ENCODE measurements at regions not wholly inside any gene's neighbourhood (a gene's known extent, or its start where the extent isn't known, plus 50 kb on each side); places are given as distances from the start of the nearest gene placed in this dataset.
A peak's percentile ranks its signal among the peaks of the same experiment; 100 is the strongest.

DNA sequence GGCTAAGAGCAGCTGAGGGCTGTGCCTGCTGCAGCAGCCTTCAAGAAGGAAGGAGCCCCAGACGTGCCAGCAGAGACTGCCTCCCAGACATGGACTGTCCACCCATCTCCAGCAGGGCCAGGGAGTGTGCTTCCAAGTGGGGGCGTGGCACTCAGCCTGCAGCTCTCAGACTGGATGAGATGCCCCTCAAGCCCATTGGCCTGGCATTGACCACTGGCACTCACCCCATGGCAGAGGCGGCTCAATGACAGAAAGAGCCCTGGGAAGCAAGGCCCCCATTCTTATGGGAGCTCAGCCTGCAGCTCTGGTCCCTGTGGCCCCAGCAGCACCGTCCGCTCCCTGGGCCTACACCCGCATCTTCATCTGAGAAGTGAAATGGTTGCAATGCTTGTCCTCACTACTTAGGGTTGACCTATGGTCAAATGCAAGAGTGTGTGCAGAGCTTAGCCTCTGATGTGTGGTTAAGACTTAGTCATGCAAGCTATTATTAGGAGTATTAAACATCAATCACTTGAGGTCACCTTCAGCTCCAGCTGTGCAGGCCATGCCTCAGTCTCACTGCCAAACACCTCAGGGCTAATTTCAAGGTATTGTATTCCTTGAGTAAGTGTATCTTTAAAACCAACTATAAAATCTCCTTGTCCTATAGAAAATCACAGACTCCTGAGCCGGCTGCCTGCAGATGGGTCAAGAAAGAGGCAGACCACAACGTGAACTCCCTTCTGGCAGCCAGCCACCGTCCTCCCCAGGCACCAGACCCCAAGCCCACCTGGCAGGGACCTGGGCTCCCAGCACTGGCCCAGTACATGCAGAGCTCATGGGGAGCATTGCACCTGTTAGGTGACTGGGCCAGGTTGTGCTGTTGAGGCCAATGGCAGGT lies 194.8 kb downstream of the NDUFA10 start:
- H3K27ac ChIP-seq (ENCODE audit: insufficient read depth, low read depth, low read length): peak overlapping the region; percentile 59
- H3K27me3 ChIP-seq (ENCODE audit: control insufficient read depth in 2 of 2, insufficient read depth in 2 of 2, low read length in 2 of 2): no peaks in the 10 kb centered on the region
- dilution Hi-C loops (cut with MboI; ENCODE audit: extremely low pct_ligation_motif_present, low sequenced_read_pairs): no loop called here
- CTCF ChIA-PET: no interaction called here
- FAIRE-seq (peak; percentile 33), DNase-seq (ENCODE audit: low read depth, low spot score) (peak; percentile 7)
- no peaks in the 10 kb centered on the region for H3K9me3 ChIP-seq (replicated peaks; ENCODE audit: control insufficient read depth, insufficient read depth, low read length)
- no peaks in the 10 kb centered on the region for H3K9me1 ChIP-seq (replicated peaks; ENCODE audit: control insufficient read depth, extremely low read depth, insufficient read depth, low read length)
- H3K4me1 ChIP-seq (ENCODE audit: control insufficient read depth, extremely low read depth, insufficient read depth, low read length): peaks cover 12% of the 10 kb centered on the region
- no peak overlapping the region for H3K4me2 ChIP-seq (ENCODE audit: insufficient read depth, low read length)
- H3K36me3 ChIP-seq (ENCODE audit: control insufficient read depth in 2 of 2, extremely low read depth in 1 of 2, insufficient read depth in 2 of 2, low read length in 2 of 2): no peaks in the 10 kb centered on the region
- H3K9ac ChIP-seq (replicated peaks; ENCODE audit: extremely low read depth, insufficient read depth, low read length): no peak overlapping the region
- H3K4me3 ChIP-seq (replicated peaks in 1 of 3; ENCODE audit: insufficient read depth in 1 of 3, low read depth in 1 of 3, low read length in 3 of 3): no peak overlapping the region
- TF ChIP-seq, protein P1, sequence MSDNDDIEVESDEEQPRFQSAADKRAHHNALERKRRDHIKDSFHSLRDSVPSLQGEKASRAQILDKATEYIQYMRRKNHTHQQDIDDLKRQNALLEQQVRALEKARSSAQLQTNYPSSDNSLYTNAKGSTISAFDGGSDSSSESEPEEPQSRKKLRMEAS (IDR thresholded peaks at IDR 0.05; ENCODE audit: insufficient read depth, insufficient read length): no peak
- no peak for TF ChIP-seq MYC (IDR thresholded peaks at IDR 0.05; ENCODE audit: low read depth, low read length)
- TF ChIP-seq JUN (IDR thresholded peaks at IDR 0.05; ENCODE audit: borderline replicate concordance, insufficient read depth, insufficient read length, low read depth): peak; percentile 65
- no TSS peak for BruUV-seq (replicated peaks)
- H4K20me1 ChIP-seq (replicated peaks; ENCODE audit: control insufficient read depth, extremely low read depth, insufficient read depth, low read length): no peaks in the 10 kb centered on the region
- POLR2A ChIA-PET: no interaction called here
- H2AFZ ChIP-seq (ENCODE audit: low read depth, low read length): no peak overlapping the region
- no peaks in the 10 kb centered on the region for H3K79me2 ChIP-seq (ENCODE audit: control insufficient read depth, insufficient read depth, low read length)
- intact Hi-C loops (cut with micrococcal nuclease): no loop called here

DNA sequence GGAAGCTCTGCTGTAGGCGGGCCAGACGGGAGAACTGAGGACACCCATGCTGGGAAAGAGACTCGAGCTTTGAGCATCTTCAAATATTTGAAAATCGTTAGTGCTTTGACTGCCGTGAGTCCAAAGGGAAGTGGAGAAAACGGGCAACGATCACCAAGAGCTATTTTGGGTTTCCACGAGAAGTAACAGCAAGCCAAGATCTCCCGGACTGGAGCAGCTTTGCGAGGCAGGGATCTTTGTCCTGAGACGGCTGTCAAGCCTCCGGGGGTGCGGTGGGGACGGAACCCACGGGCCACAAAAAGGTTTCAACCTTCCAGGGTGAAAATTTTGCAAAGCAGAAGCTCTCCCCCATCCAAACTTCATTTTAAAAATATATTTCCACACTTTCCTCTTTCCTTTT lies 195.8 kb downstream of the NDUFA10 start:
- FAIRE-seq: no peak

More for the DNA sequence above, 195.8 kb downstream of the NDUFA10 start:
- ChIA-PET CTCF (no interaction called here), POLR2A (no interaction called here)
- H4K20me1 ChIP-seq (replicated peaks; ENCODE audit: control insufficient read depth, extremely low read depth, insufficient read depth, low read length): no peaks in the 10 kb centered on the region
- H3K9ac ChIP-seq (replicated peaks; ENCODE audit: extremely low read depth, insufficient read depth, low read length): no peak overlapping the region
- H3K9me3 ChIP-seq (replicated peaks; ENCODE audit: control insufficient read depth, insufficient read depth, low read length): no peaks in the 10 kb centered on the region
- peaks cover 12% of the 10 kb centered on the region for H3K4me1 ChIP-seq (ENCODE audit: control insufficient read depth, extremely low read depth, insufficient read depth, low read length)
- H3K9me1 ChIP-seq (replicated peaks; ENCODE audit: control insufficient read depth, extremely low read depth, insufficient read depth, low read length): no peaks in the 10 kb centered on the region
- dilution Hi-C loops (cut with MboI; ENCODE audit: extremely low pct_ligation_motif_present, low sequenced_read_pairs) (no loop called here), intact Hi-C loops (cut with micrococcal nuclease) (no loop called here)
- no peak overlapping the region for H3K4me2 ChIP-seq (ENCODE audit: insufficient read depth, low read length)
- no peaks in the 10 kb centered on the region for H3K27me3 ChIP-seq (ENCODE audit: control insufficient read depth in 2 of 2, insufficient read depth in 2 of 2, low read length in 2 of 2)
- TF ChIP-seq JUN (IDR thresholded peaks at IDR 0.05; ENCODE audit: borderline replicate concordance, insufficient read depth, insufficient read length, low read depth) (no peak), EZH2 (IDR thresholded peaks at IDR 0.05; ENCODE audit: borderline replicate concordance, low read depth, low read length, severe bottlenecking) (no peak), GATA2 (IDR thresholded peaks at IDR 0.05; ENCODE audit: insufficient read depth, insufficient read length, low read depth, low read length) (no peak), FOS (IDR thresholded peaks at IDR 0.05; ENCODE audit: borderline replicate concordance, insufficient read depth, low read length) (no peak), MYC (IDR thresholded peaks at IDR 0.05; ENCODE audit: low read depth, low read length) (no peak), POLR2A (IDR thresholded peaks at IDR 0.05; ENCODE audit: low read depth, low read length) (no peak), POLR2AphosphoS5 (IDR thresholded peaks at IDR 0.05; ENCODE audit: insufficient read depth, low read depth, low read length) (no peak)
- TF ChIP-seq, protein P1 (IDR thresholded peaks at IDR 0.05; ENCODE audit: insufficient read depth, insufficient read length): no peak
- TF ChIP-seq, protein P2, sequence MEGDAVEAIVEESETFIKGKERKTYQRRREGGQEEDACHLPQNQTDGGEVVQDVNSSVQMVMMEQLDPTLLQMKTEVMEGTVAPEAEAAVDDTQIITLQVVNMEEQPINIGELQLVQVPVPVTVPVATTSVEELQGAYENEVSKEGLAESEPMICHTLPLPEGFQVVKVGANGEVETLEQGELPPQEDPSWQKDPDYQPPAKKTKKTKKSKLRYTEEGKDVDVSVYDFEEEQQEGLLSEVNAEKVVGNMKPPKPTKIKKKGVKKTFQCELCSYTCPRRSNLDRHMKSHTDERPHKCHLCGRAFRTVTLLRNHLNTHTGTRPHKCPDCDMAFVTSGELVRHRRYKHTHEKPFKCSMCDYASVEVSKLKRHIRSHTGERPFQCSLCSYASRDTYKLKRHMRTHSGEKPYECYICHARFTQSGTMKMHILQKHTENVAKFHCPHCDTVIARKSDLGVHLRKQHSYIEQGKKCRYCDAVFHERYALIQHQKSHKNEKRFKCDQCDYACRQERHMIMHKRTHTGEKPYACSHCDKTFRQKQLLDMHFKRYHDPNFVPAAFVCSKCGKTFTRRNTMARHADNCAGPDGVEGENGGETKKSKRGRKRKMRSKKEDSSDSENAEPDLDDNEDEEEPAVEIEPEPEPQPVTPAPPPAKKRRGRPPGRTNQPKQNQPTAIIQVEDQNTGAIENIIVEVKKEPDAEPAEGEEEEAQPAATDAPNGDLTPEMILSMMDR (IDR thresholded peaks at IDR 0.05; ENCODE audit: extremely low read depth in 1 of 2, insufficient read depth in 1 of 2, low read depth in 1 of 2, low read length in 2 of 2): no peak
- H3K4me3 ChIP-seq (replicated peaks in 1 of 3; ENCODE audit: insufficient read depth in 1 of 3, low read depth in 1 of 3, low read length in 3 of 3): no peak overlapping the region
- no peaks in the 10 kb centered on the region for H3K79me2 ChIP-seq (ENCODE audit: control insufficient read depth, insufficient read depth, low read length)
- no peak for DNase-seq (ENCODE audit: low read depth, low spot score)
- no peaks in the 10 kb centered on the region for H3K36me3 ChIP-seq (ENCODE audit: control insufficient read depth in 2 of 2, extremely low read depth in 1 of 2, insufficient read depth in 2 of 2, low read length in 2 of 2)
- no TSS peak for BruUV-seq (replicated peaks)
- H3K27ac ChIP-seq (ENCODE audit: insufficient read depth, low read depth, low read length): no peak overlapping the region
- no peak overlapping the region for H2AFZ ChIP-seq (ENCODE audit: low read depth, low read length)
